ENCODE measurements at regions not wholly inside any gene's neighbourhood (a gene's known extent, or its start where the extent isn't known, plus 50 kb on each side); places are given as distances from the start of the nearest gene placed in this dataset.
"Not testable (repeated sequence)": the region's sequence is repeated elsewhere in the genome, so short reads cannot be mapped to it uniquely, and the experiment has no call there.

- DNase-seq (ENCODE audit: low read depth in 3 of 3), result no peak
Observed at GRCh38 chr5:126000507-126000906, 422.7 kb upstream of the GRAMD2B start.

- no peak for DNase-seq (ENCODE audit: low read depth in 3 of 3)
Observed at GRCh38 chr5:126002222-126002897, 420.8 kb upstream of the GRAMD2B start.

GRCh38 chr5:126003309-126003708, 419.9 kb upstream of the GRAMD2B start:
- DNase-seq (ENCODE audit: low read depth in 3 of 3), result no peak

GRCh38 chr5:126004636-126005035, 418.6 kb upstream of the GRAMD2B start:
- no peak for DNase-seq (ENCODE audit: low read depth in 3 of 3)

- no peak for DNase-seq (ENCODE audit: low read depth in 3 of 3)
Observed at GRCh38 chr5:126007841-126008240, 415.4 kb upstream of the GRAMD2B start.

- no peak for DNase-seq (ENCODE audit: low read depth in 3 of 3)
Observed at GRCh38 chr5:126009566-126009965, 413.6 kb upstream of the GRAMD2B start.

GRCh38 chr5:126011526-126011925, 411.7 kb upstream of the GRAMD2B start:
- not testable (repeated sequence) for DNase-seq (ENCODE audit: low read depth in 3 of 3)

GRCh38 chr5:126014676-126015075, 408.5 kb upstream of the GRAMD2B start:
- no peak for DNase-seq (ENCODE audit: low read depth in 3 of 3)

- DNase-seq (ENCODE audit: low read depth in 3 of 3), result no peak
Observed at GRCh38 chr5:126015235-126016181, 407.7 kb upstream of the GRAMD2B start.

GRCh38 chr5:126016256-126016655, 407.0 kb upstream of the GRAMD2B start:
- DNase-seq (ENCODE audit: low read depth in 3 of 3), result no peak

- no peak for DNase-seq (ENCODE audit: low read depth in 3 of 3)
Observed at GRCh38 chr5:126017096-126017495, 406.1 kb upstream of the GRAMD2B start.

- no peak for DNase-seq (ENCODE audit: low read depth in 3 of 3)
Observed at GRCh38 chr5:126020770-126021169, 402.4 kb upstream of the GRAMD2B start.

- no peak for DNase-seq (ENCODE audit: low read depth in 3 of 3)
Observed at GRCh38 chr5:126023994-126024441, 399.2 kb upstream of the GRAMD2B start.

GRCh38 chr5:126027149-126027548, 396.1 kb upstream of the GRAMD2B start:
- no peak for DNase-seq (ENCODE audit: low read depth in 3 of 3)

GRCh38 chr5:126027652-126028051, 395.6 kb upstream of the GRAMD2B start:
- no peak for DNase-seq (ENCODE audit: low read depth in 3 of 3)

GRCh38 chr5:126028336-126028735, 394.9 kb upstream of the GRAMD2B start:
- DNase-seq (ENCODE audit: low read depth in 3 of 3), result no peak

GRCh38 chr5:126029282-126029681, 393.9 kb upstream of the GRAMD2B start:
- not testable (repeated sequence) for DNase-seq (ENCODE audit: low read depth in 3 of 3)

GRCh38 chr5:126030698-126031097, 392.5 kb upstream of the GRAMD2B start:
- no peak for DNase-seq (ENCODE audit: low read depth in 3 of 3)

GRCh38 chr5:126031989-126032716, 391.1 kb upstream of the GRAMD2B start:
- DNase-seq (ENCODE audit: low read depth in 3 of 3), result no peak

- DNase-seq (ENCODE audit: low read depth in 3 of 3), result no peak
Observed at GRCh38 chr5:126043688-126044087, 379.5 kb upstream of the GRAMD2B start.

- DNase-seq (ENCODE audit: low read depth in 3 of 3), result no peak
Observed at GRCh38 chr5:126044111-126044668, 379.0 kb upstream of the GRAMD2B start.

All from stimulated activated CD4-positive, alpha-beta T cell treated with anti-CD3 and anti-CD28 coated beads, TNF-alpha, amount 100 ng/mL, for 4 hours (primary cell).